ENCODE measurements at regions not wholly inside any gene's neighbourhood (a gene's known extent, or its start where the extent isn't known, plus 50 kb on each side); places are given as distances from the start of the nearest gene placed in this dataset.

DNA sequence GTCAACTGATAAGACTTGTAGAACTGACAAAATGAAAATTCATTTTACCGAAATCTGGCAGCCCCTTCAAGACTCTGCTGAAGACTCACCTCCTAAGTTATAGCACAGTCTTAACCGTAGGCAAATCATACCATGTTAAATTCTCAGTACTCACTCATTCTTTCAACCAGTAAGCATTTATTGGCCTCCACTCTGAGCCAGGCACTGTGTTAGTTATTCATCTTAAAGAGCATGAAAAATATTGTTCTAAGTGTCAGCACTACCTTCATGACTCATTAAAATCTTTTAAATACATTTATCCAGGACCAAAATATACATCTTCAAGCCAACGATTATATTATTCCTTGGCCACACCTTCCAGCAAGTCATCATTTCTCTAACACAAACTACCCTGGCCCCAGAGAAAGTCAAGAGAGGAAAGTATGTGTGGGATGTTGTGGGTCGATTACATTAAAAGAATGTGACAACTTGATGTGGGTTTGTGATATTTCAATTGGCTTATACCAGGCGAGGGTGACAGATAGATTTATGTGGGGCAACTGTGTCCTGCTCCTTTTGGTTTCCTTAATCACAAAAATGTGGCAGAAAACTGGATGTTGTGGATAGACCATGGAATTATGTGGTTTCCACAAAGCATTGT is 55.0 kb downstream of the TMEM30B start:
- H3K27me3 Mint-ChIP-seq, result peaks cover 18 to 42% (median 27%) of the 10 kb centered on the region in 5 donors
- Histone ChIP-seq H3K27me3 (ENCODE audit: control insufficient read depth in 2 of 2, insufficient read depth in 2 of 2, low read length in 2 of 2) (peaks cover 0 to 4% of the 10 kb centered on the region in 2 donors), H3K4me3 (ENCODE audit: low read length) (no peak overlapping the region), H3K36me3 (ENCODE audit: control insufficient read depth in 2 of 3, insufficient read depth in 3 of 3, low read length in 3 of 3) (no peaks in the 10 kb centered on the region), H3K4me1 (ENCODE audit: control insufficient read depth in 2 of 2, insufficient read depth in 2 of 2, low read length in 2 of 2) (no peaks in the 10 kb centered on the region), H3K27ac (ENCODE audit: low read depth, low read length) (no peak overlapping the region), H3K9me3 (ENCODE audit: control insufficient read depth in 2 of 3, low read length in 3 of 3) (no peaks in the 10 kb centered on the region)
- no peak overlapping the region for H3K4me3 Mint-ChIP-seq
- no peak for DNase-seq
- H3K36me3 Mint-ChIP-seq, result no peaks in the 10 kb centered on the region
- CTCF ChIA-PET, result no interaction called here
- POLR2A ChIA-PET, result no interaction called here
- no peaks in the 10 kb centered on the region for H3K9me3 Mint-ChIP-seq
- intact Hi-C loops (cut with micrococcal nuclease), result no loop called here
- ATAC-seq, result no peak
- H3K27ac Mint-ChIP-seq, result no peak overlapping the region
- H3K4me1 Mint-ChIP-seq, result peaks cover 0 to 3% (median 0%) of the 10 kb centered on the region in 7 donors

DNA sequence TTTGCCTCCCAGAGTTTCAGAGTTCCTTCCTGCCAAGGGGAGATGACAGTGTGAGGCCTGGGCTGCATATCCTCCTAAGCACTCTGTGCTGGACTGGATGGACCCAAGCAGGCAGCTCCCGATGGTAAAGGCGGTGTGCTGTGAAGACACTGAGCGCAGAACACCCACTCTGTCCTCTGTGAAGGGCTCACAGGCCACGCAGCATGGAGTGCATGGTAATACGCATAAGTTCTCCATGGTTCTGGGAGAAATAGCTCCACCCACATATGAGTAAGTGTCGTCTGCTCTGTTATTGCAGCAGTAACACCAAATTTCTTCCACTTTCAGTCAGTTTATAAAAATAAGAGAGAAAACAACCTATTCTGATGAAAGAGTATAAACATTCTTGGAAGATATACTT is 55.8 kb downstream of the TMEM30B start:
- intact Hi-C loops (cut with micrococcal nuclease), result no loop called here
- Mint-ChIP-seq H3K27ac (no peak overlapping the region), H3K4me3 (no peak overlapping the region), H3K9me3 (no peaks in the 10 kb centered on the region), H3K36me3 (no peaks in the 10 kb centered on the region), H3K4me1 (peaks cover 0 to 3% (median 0%) of the 10 kb centered on the region in 7 donors), H3K27me3 (peaks cover 21 to 36% (median 35%) of the 10 kb centered on the region in 5 donors)
- Histone ChIP-seq H3K36me3 (ENCODE audit: control insufficient read depth in 2 of 3, insufficient read depth in 3 of 3, low read length in 3 of 3) (no peaks in the 10 kb centered on the region), H3K27me3 (ENCODE audit: control insufficient read depth in 2 of 2, insufficient read depth in 2 of 2, low read length in 2 of 2) (peaks cover 0 to 4% of the 10 kb centered on the region in 2 donors), H3K27ac (ENCODE audit: low read depth, low read length) (no peak overlapping the region), H3K9me3 (ENCODE audit: control insufficient read depth in 2 of 3, low read length in 3 of 3) (no peaks in the 10 kb centered on the region), H3K4me3 (ENCODE audit: low read length) (no peak overlapping the region), H3K4me1 (ENCODE audit: control insufficient read depth in 2 of 2, insufficient read depth in 2 of 2, low read length in 2 of 2) (no peaks in the 10 kb centered on the region)
- POLR2A ChIA-PET, result no interaction called here
- DNase-seq (no peak), ATAC-seq (no peak)
- CTCF ChIA-PET, result no interaction called here

DNA sequence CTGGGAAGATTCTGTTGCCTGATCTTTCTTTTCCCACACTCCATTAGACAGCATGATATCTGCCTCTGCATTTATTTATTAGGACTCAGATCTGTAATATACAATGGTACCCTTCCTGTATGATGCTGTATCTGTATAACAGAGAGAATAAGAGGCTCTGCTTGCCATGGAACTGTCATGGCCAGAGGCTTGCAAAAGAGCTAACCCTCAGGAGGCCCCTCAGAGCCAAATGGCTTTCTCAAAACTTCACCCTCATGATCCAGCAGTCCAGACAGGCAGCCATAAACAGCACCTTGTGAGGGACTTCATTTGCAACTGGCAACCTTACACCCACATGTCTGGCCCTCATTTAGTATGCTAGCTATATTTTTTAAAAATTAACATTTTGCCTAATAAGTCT is 57.6 kb downstream of the TMEM30B start:
- Mint-ChIP-seq H3K36me3 (no peaks in the 10 kb centered on the region), H3K4me3 (no peak overlapping the region), H3K4me1 (peaks cover 0 to 3% (median 0%) of the 10 kb centered on the region in 7 donors), H3K9me3 (no peaks in the 10 kb centered on the region), H3K27ac (no peak overlapping the region), H3K27me3 (peaks cover 23 to 43% (median 37%) of the 10 kb centered on the region in 5 donors)
- DNase-seq (no peak), ATAC-seq (no peak)
- Histone ChIP-seq H3K4me3 (ENCODE audit: low read length) (no peak overlapping the region), H3K36me3 (ENCODE audit: control insufficient read depth in 2 of 3, insufficient read depth in 3 of 3, low read length in 3 of 3) (no peaks in the 10 kb centered on the region), H3K27me3 (ENCODE audit: control insufficient read depth in 2 of 2, insufficient read depth in 2 of 2, low read length in 2 of 2) (peaks cover 0 to 4% of the 10 kb centered on the region in 2 donors), H3K4me1 (ENCODE audit: control insufficient read depth in 2 of 2, insufficient read depth in 2 of 2, low read length in 2 of 2) (no peaks in the 10 kb centered on the region), H3K27ac (ENCODE audit: low read depth, low read length) (no peak overlapping the region), H3K9me3 (ENCODE audit: control insufficient read depth in 2 of 3, low read length in 3 of 3) (no peaks in the 10 kb centered on the region)
- ChIA-PET CTCF (no interaction called here), POLR2A (no interaction called here)
- intact Hi-C loops (cut with micrococcal nuclease), result no loop called here

DNA sequence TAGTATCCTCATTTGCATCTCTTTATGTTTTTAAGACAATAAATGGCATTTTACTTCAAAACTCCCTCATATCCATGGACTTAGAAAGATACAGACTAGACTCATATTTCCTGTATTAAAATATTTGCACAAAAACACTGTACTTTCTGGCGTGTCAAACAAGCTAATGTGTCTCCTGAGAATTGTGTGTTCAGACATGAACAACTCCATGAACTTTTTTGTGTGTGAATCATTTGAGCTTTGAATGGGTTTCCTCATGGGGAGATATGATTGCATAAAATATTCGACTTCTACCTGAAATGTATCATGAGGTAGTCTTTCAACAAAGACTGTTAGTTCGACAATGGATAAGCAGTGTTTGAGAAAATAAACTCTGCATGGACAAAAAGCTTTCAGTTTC is 58.8 kb downstream of the TMEM30B start:
- no peak overlapping the region for H3K4me3 ChIP-seq (ENCODE audit: low read length)
- no peaks in the 10 kb centered on the region for H3K36me3 ChIP-seq (ENCODE audit: control insufficient read depth in 2 of 3, insufficient read depth in 3 of 3, low read length in 3 of 3)
- ATAC-seq (no peak), DNase-seq (no peak)
- H3K27me3 ChIP-seq (ENCODE audit: control insufficient read depth in 2 of 2, insufficient read depth in 2 of 2, low read length in 2 of 2), result peaks cover 0 to 4% of the 10 kb centered on the region in 2 donors
- H3K9me3 ChIP-seq (ENCODE audit: control insufficient read depth in 2 of 3, low read length in 3 of 3), result no peaks in the 10 kb centered on the region
- H3K9me3 Mint-ChIP-seq, result no peaks in the 10 kb centered on the region
- no peaks in the 10 kb centered on the region for H3K4me1 ChIP-seq (ENCODE audit: control insufficient read depth in 2 of 2, insufficient read depth in 2 of 2, low read length in 2 of 2)
- no peaks in the 10 kb centered on the region for H3K36me3 Mint-ChIP-seq
- no peak overlapping the region for H3K4me3 Mint-ChIP-seq
- no peak overlapping the region for H3K27ac ChIP-seq (ENCODE audit: low read depth, low read length)
- H3K27ac Mint-ChIP-seq, result no peak overlapping the region
- peaks cover 29 to 43% (median 41%) of the 10 kb centered on the region in 5 donors for H3K27me3 Mint-ChIP-seq
- POLR2A ChIA-PET, result interaction anchor here (0.7 kb wide), 1 partner anchor 857 kb away, joined by 4 read pairs; no protein-coding TSS in a partner anchor
- CTCF ChIA-PET, result no interaction called here
- intact Hi-C loops (cut with micrococcal nuclease), result no loop called here
- peaks cover 0 to 3% (median 0%) of the 10 kb centered on the region in 7 donors for H3K4me1 Mint-ChIP-seq

DNA sequence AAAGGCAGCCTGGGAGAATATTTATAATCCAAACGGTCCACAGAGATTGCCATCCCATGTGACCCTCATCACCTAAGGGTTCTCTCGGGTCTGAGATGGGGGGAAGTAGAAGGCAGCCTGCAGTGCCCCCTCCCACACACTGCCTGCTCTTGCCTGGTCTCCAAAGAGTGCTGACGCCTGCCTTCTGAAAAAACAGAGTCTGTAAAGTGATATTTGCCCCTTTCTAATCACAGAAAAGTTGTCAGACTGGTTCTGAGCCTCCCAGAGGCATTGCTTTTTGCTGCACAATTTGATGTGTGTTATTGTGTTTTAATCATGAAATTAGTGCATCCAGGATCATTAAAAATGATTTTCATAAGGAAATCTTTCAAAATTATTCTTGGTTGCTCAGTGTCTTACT is 59.2 kb downstream of the TMEM30B start:
- Mint-ChIP-seq H3K4me3 (no peak overlapping the region), H3K27ac (no peak overlapping the region), H3K27me3 (peaks cover 30 to 43% (median 40%) of the 10 kb centered on the region in 5 donors), H3K4me1 (peaks cover 0 to 3% (median 0%) of the 10 kb centered on the region in 7 donors), H3K9me3 (no peaks in the 10 kb centered on the region), H3K36me3 (no peaks in the 10 kb centered on the region)
- no peak for DNase-seq
- ChIA-PET POLR2A (interaction anchor here (0.7 kb wide), 1 partner anchor 857 kb away, joined by 4 read pairs; no protein-coding TSS in a partner anchor), CTCF (no interaction called here)
- intact Hi-C loops (cut with micrococcal nuclease), result no loop called here
- peaks cover 0 to 4% of the 10 kb centered on the region in 2 donors for H3K27me3 ChIP-seq (ENCODE audit: control insufficient read depth in 2 of 2, insufficient read depth in 2 of 2, low read length in 2 of 2)
- H3K27ac ChIP-seq (ENCODE audit: low read depth, low read length), result no peak overlapping the region
- no peak for ATAC-seq
- no peaks in the 10 kb centered on the region for H3K36me3 ChIP-seq (ENCODE audit: control insufficient read depth in 2 of 3, insufficient read depth in 3 of 3, low read length in 3 of 3)
- H3K4me1 ChIP-seq (ENCODE audit: control insufficient read depth in 2 of 2, insufficient read depth in 2 of 2, low read length in 2 of 2), result no peaks in the 10 kb centered on the region
- H3K4me3 ChIP-seq (ENCODE audit: low read length), result no peak overlapping the region
- H3K9me3 ChIP-seq (ENCODE audit: control insufficient read depth in 2 of 3, low read length in 3 of 3), result no peaks in the 10 kb centered on the region

DNA sequence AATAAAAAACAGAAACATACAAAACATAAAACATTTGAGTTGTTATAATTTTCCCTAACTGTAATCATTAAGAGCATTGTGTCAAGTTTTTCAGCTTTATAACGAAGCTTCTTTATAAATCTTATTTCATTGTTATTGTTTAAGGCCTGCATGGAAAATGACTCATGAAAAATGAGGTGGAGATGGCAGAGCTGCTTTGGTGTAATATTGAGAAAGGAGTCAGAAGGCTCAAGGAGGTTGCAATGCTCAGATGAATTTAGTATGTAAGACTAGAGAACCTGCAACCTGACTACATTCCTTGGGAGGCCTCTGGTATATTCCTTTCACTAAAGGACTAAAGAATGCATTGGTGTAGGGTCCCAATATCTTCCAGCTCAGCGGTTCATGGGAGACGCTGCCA is 61.5 kb downstream of the TMEM30B start:
- CTCF ChIA-PET, result no interaction called here
- intact Hi-C loops (cut with micrococcal nuclease), result no loop called here

DNA sequence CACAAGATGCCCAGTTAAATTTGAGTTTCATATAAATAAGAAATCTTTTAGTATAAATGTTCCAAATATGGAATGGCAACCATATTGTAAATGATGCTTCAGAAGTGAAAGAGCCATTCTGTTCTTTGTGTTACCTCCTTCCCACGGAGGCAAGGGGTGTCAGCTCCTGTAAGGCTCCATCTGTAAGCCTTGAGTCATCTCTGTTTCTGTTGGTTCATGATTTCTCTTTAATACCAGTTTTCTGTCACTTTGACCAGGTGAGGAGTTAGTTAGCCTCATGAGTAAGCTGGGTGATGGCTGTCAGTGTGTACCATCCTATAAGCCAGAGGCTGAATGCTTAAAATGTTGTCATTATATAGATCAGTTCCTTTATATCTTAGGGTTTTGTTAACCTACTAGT is 61.9 kb downstream of the TMEM30B start:
- DNase-seq (no peak), ATAC-seq (no peak)
- CTCF ChIA-PET, result interaction anchor here (0.7 kb wide), 1 partner anchor 10 kb away, joined by 4 read pairs; no protein-coding TSS in a partner anchor
- Histone ChIP-seq H3K4me1 (ENCODE audit: control insufficient read depth in 2 of 2, insufficient read depth in 2 of 2, low read length in 2 of 2) (no peaks in the 10 kb centered on the region), H3K4me3 (ENCODE audit: low read length) (no peak overlapping the region), H3K27me3 (ENCODE audit: control insufficient read depth in 2 of 2, insufficient read depth in 2 of 2, low read length in 2 of 2) (peaks cover 0 to 4% of the 10 kb centered on the region in 2 donors), H3K9me3 (ENCODE audit: control insufficient read depth in 2 of 3, low read length in 3 of 3) (no peaks in the 10 kb centered on the region), H3K36me3 (ENCODE audit: control insufficient read depth in 2 of 3, insufficient read depth in 3 of 3, low read length in 3 of 3) (no peaks in the 10 kb centered on the region), H3K27ac (ENCODE audit: low read depth, low read length) (no peak overlapping the region)
- H3K9me3 Mint-ChIP-seq, result no peaks in the 10 kb centered on the region
- H3K4me3 Mint-ChIP-seq, result no peak overlapping the region
- no peaks in the 10 kb centered on the region for H3K4me1 Mint-ChIP-seq
- intact Hi-C loops (cut with micrococcal nuclease), result no loop called here
- POLR2A ChIA-PET, result no interaction called here
- no peaks in the 10 kb centered on the region for H3K36me3 Mint-ChIP-seq
- no peak overlapping the region for H3K27ac Mint-ChIP-seq
- H3K27me3 Mint-ChIP-seq, result peaks cover 32 to 38% (median 36%) of the 10 kb centered on the region in 5 donors

More for the DNA sequence above, 61.5 kb downstream of the TMEM30B start:
- Mint-ChIP-seq H3K4me3 (no peak overlapping the region), H3K27me3 (peaks cover 30 to 41% (median 36%) of the 10 kb centered on the region in 5 donors), H3K4me1 (no peaks in the 10 kb centered on the region), H3K27ac (no peak overlapping the region), H3K36me3 (no peaks in the 10 kb centered on the region), H3K9me3 (no peaks in the 10 kb centered on the region)
- Histone ChIP-seq H3K4me1 (ENCODE audit: control insufficient read depth in 2 of 2, insufficient read depth in 2 of 2, low read length in 2 of 2) (no peaks in the 10 kb centered on the region), H3K4me3 (ENCODE audit: low read length) (no peak overlapping the region), H3K9me3 (ENCODE audit: control insufficient read depth in 2 of 3, low read length in 3 of 3) (no peaks in the 10 kb centered on the region), H3K36me3 (ENCODE audit: control insufficient read depth in 2 of 3, insufficient read depth in 3 of 3, low read length in 3 of 3) (no peaks in the 10 kb centered on the region), H3K27me3 (ENCODE audit: control insufficient read depth in 2 of 2, insufficient read depth in 2 of 2, low read length in 2 of 2) (peaks cover 0 to 4% of the 10 kb centered on the region in 2 donors), H3K27ac (ENCODE audit: low read depth, low read length) (no peak overlapping the region)
- ATAC-seq (no peak), DNase-seq (no peak)
- POLR2A ChIA-PET, result no interaction called here
